ENCODE measurements at regions not wholly inside any gene's neighbourhood (a gene's known extent, or its start where the extent isn't known, plus 50 kb on each side); places are given as distances from the start of the nearest gene placed in this dataset.

DNA sequence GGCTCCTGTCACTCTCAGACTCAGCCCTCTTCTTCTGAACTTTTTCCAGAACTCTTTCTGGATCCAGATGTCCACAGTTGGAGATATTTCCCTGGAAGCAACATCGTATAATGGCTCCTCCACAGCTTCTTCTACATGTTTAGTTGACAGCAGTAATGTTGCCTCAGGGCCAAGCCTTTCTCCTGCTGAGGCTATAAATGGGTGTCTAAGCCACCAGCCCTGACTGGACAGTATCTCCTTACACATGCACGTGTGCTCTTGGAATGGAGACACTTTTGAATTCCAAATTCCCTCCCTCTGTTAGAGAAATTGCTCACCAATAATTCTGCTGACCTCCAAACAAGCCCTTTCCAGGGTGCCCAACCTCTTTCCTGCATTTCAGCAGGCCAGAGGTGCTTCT is 156.2 kb upstream of the PIK3C3 start:
- no peak overlapping the region for H3K27ac ChIP-seq
- TF ChIP-seq, protein P1, sequence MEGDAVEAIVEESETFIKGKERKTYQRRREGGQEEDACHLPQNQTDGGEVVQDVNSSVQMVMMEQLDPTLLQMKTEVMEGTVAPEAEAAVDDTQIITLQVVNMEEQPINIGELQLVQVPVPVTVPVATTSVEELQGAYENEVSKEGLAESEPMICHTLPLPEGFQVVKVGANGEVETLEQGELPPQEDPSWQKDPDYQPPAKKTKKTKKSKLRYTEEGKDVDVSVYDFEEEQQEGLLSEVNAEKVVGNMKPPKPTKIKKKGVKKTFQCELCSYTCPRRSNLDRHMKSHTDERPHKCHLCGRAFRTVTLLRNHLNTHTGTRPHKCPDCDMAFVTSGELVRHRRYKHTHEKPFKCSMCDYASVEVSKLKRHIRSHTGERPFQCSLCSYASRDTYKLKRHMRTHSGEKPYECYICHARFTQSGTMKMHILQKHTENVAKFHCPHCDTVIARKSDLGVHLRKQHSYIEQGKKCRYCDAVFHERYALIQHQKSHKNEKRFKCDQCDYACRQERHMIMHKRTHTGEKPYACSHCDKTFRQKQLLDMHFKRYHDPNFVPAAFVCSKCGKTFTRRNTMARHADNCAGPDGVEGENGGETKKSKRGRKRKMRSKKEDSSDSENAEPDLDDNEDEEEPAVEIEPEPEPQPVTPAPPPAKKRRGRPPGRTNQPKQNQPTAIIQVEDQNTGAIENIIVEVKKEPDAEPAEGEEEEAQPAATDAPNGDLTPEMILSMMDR (conservative IDR thresholded peaks at IDR 0.05) = no peak

DNA sequence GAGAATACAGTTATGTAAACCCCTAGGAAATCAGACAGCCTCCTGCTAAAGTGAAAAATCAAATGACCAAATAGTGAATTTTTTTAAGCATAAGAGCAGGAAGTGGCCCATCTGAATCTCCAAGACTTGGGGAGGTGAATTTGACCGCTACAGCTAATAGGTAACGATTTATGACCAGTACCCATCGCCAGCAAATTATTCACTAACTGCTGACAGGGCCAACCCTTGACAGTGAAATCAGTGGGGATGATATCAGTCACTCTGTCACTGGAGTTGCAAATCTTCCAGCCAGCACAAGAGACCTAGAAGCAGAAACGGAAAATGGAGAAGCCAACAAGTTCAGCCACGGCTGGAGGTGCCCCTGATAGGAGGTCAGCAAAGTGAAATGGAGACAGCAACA is 164.3 kb upstream of the PIK3C3 start:
- TF ChIP-seq, protein P1 (conservative IDR thresholded peaks at IDR 0.05) = no peak

DNA sequence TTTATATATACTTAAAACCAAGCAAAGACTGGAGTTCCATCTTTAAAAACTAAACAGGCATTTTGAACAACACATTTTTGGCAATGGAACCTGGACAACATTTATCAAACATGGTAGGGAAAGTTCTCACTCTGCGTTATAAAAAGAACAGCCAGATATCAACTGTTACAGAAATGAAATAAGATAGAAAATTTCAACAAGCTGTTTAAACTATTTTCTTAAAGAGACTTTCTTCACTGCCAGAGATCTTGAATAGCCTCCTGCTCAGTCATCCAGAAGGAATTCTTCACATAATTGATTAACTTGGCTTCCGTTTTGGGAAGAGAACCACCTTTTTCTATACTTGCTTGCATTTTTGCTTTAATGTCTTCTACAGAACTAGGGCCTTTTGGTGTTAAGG is 166.0 kb upstream of the PIK3C3 start:
- TF ChIP-seq, protein P1 (conservative IDR thresholded peaks at IDR 0.05) = no peak
- no peak overlapping the region for H3K27ac ChIP-seq

More for the DNA sequence above, 164.3 kb upstream of the PIK3C3 start:
- H3K27ac ChIP-seq = no peak overlapping the region

DNA sequence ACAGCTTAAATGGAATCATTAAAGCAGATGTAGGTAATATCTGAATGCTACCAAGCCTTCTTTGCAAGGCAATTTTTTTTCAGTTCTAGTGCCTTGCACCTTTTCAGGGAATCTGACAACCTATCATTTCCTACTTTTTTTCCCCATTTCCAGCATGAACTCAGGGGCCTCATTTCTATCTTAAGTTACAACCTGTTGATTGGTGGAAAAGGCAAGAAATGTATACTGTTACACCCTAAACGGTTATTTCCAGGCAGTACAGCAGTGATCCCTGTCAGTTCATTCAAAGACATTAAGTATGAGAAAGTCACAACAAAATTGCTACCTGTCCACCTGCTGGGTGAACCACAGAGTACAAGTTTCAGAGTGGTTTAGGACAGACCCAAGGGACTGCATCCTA is 171.2 kb upstream of the PIK3C3 start:
- H3K27ac ChIP-seq = no peak overlapping the region

DNA sequence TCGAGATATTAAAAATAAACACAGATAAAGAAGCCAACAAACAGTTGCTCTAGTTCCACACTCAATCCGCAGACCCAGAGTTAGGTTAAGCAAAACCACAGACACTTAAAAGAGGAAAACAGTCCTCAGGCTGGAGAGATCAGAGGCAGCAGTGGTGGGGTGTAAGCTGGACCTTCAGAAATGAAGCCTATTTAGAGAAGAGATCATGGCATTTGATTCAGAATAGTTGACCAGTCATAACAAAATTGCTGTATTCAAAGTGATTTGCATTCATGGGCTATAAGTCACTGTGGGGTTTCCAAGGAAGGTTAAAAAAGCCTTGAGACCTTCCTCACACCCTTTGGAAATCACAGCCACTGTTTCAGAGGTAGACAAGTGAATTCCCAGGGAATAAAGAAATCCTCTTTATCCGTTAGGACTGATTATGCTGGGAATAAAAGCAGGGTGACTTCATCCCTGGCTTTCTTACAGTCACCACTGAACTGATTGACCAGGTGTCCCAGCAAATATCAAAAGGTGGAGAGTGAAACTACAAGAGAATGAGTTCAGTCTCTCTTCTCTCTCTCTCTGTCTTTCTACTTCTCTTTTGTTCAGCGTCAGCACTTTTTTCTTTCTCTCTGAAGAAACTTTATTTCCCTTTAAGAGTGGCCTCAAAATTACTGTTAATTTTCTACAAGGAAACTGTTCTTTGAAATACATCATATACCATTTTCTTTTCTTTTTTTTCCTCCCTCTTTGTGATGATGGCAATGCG is 171.8 kb upstream of the PIK3C3 start:
- TF ChIP-seq, protein P1 (conservative IDR thresholded peaks at IDR 0.05) = no peak

More for the DNA sequence above, 171.2 kb upstream of the PIK3C3 start:
- TF ChIP-seq, protein P1 (conservative IDR thresholded peaks at IDR 0.05) = no peak

DNA sequence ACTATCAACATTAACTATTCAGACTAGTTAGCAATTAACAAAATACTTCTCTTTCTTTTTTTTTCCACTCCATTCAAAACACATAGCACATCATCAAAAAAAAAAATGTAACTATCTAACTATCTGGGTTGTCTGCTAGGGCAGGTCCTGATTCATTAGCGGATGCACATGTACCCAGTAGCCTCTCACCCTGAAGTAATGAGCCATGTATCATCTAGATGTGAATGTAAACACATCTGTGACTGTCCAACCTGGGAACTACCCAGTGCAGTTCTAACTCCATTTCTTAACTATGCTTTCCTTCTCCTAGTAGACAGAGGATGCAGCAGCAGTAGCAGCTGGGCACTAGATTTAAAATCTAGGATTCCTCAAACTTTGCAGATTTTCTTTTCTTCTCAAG is 183.1 kb upstream of the PIK3C3 start:
- TF ChIP-seq, protein P1 (conservative IDR thresholded peaks at IDR 0.05) = no peak
- H3K27ac ChIP-seq = no peak overlapping the region

More for the DNA sequence above, 171.8 kb upstream of the PIK3C3 start:
- no peak overlapping the region for H3K27ac ChIP-seq

DNA sequence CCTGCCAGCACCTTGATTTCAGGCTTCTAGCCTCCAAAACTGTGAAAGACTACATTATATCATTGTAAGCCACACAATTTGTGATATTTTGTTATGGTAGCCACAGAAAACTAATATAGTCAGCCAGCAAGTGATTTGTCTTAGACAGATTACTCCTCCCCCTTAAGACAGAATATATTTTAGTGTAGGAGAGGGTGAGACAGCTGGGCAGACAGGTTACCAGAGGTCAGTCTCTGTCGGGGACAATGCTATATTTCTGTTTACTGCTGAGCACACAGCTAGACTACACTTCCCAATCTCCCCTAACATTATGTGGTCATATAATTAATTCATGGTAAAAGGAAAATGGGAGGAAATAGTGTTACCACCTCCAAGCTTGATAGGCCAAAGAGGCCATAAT is 185.8 kb upstream of the PIK3C3 start:
- H3K27ac ChIP-seq = no peak overlapping the region

More for the DNA sequence above, 185.8 kb upstream of the PIK3C3 start:
- TF ChIP-seq, protein P1 (conservative IDR thresholded peaks at IDR 0.05) = no peak

All from VCaP (cell line).